K562 (cell line): ENCODE measurements at regions not wholly inside any gene's neighbourhood (a gene's known extent, or its start where the extent isn't known, plus 50 kb on each side); places are given as distances from the start of the nearest gene placed in this dataset.

Source experiments
- ATAC-seq: fragments of 200-7000 bp; cut with Tn5 transposase; 3 replicates; pipeline ENCODE4 v1.9.1; 2020; ENCODE audit warnings: moderate library complexity
- BruUV-seq: library from RNA; stranded (reverse); fragments of 400-500 nt; replicated peaks from 2 replicates; lab custom pipeline; 2021; lab: Mats Ljungman, UMichigan
- CTCF ChIA-PET: fragments of 300-600 bp; formaldehyde crosslinking; extraction: SDS; loops from one replicate; lab custom pipeline; 2021; ENCODE audit warnings: low intra/inter-chr PET ratio; lab: Yijun Ruan, JAX
- POLR2A ChIA-PET: fragments of 300-600, 350-650 bp; sonication (Branson Sonifier 250); formaldehyde crosslinking; extraction: SDS; loops from one replicate; lab custom pipeline; 2021; ENCODE audit warnings: antibody characterized with exemption, inconsistent platforms; lab: Yijun Ruan, JAX
- DNase-seq, 4 experiments: peaks; one replicate each; pipeline versions ENCODE4 v3.0.0 to v3.0.0-alpha.2; 2011 to 2018; ENCODE audit warnings: low spot score in 3 of 4, mixed read lengths in 3 of 4; ENCODE audit errors: extremely low read depth in 1 of 4
- FAIRE-seq: peaks from 2 replicates; lab custom pipeline; 2011; peaks lifted over from hg19 to GRCh38; lab: Jason Lieb, UNC
- H2AFZ ChIP-seq: 2 replicates; pipeline ENCODE4 v1.6.0; 2011; ENCODE audit warnings: low read depth, low read length, control low read depth, inconsistent platforms
- H3K27ac ChIP-seq: fragments of 200-600 bp; 3 replicates; pipeline ENCODE4 v1.8.0; 2011; ENCODE audit warnings: low read depth, mild to moderate bottlenecking, control low read depth, inconsistent platforms, low read length, moderate library complexity, mixed read lengths; ENCODE audit errors: extremely low read depth
- H3K27me3 ChIP-seq, 2 experiments: fragments of 300-600 bp in 1 of 2; 2 replicates in 1 of 2; 3 replicates in 1 of 2; pipeline versions ENCODE4 v1.6.0 to v1.8.0; 2011; ENCODE audit warnings: inconsistent platforms in 2 of 2, low read length in 2 of 2, mild to moderate bottlenecking in 1 of 2, mixed read lengths in 1 of 2, moderate library complexity in 1 of 2; ENCODE audit not compliant: control insufficient read depth in 2 of 2, insufficient read depth in 2 of 2
- H3K36me3 ChIP-seq: fragments of 300-600 bp; 3 replicates; pipeline ENCODE4 v1.8.0; 2011; ENCODE audit warnings: mild to moderate bottlenecking, low read length, inconsistent platforms; ENCODE audit not compliant: control insufficient read depth, insufficient read depth
- H3K4me1 ChIP-seq, 2 experiments: fragments of 200-600 bp in 1 of 2; replicated peaks in 1 of 2; 2 replicates in 1 of 2; 3 replicates in 1 of 2; pipeline versions ENCODE4 v1.5.1 to v1.8.0; 2011; ENCODE audit warnings: inconsistent platforms in 2 of 2, low read length in 2 of 2, mild to moderate bottlenecking in 1 of 2, mixed read lengths in 1 of 2, moderate library complexity in 1 of 2; ENCODE audit not compliant: control insufficient read depth in 2 of 2, insufficient read depth in 2 of 2
- H3K4me2 ChIP-seq: 2 replicates; pipeline ENCODE4 v1.6.1; 2011; ENCODE audit warnings: low read length, control low read depth, inconsistent platforms, mixed read lengths; ENCODE audit not compliant: insufficient read depth
- H3K4me3 ChIP-seq: fragments of 200-600 bp; sonication (generic), shearing (Covaris generic); 2 replicates; pipeline ENCODE4 v1.5.1; 2016; ENCODE audit warnings: control low read depth, inconsistent platforms
- H3K79me2 ChIP-seq: fragments of 200-600 bp; 3 replicates; pipeline ENCODE4 v1.8.0; 2011; ENCODE audit warnings: low read length, inconsistent platforms; ENCODE audit not compliant: control insufficient read depth, insufficient read depth
- H3K9ac ChIP-seq, 2 experiments: 2 replicates each; pipeline versions ENCODE4 v1.6.0 to v1.6.1; 2011; ENCODE audit warnings: low read depth in 2 of 2, low read length in 2 of 2, control low read depth in 1 of 2, inconsistent platforms in 1 of 2, mild to moderate bottlenecking in 1 of 2, mixed read lengths in 1 of 2; ENCODE audit not compliant: insufficient read depth in 1 of 2
- H3K9me1 ChIP-seq: one replicate; pipeline ENCODE4 v1.6.0; 2011; ENCODE audit warnings: inconsistent platforms, mild to moderate bottlenecking, low read length, moderate library complexity; ENCODE audit not compliant: control insufficient read depth, insufficient read depth
- H3K9me3 ChIP-seq: replicated peaks from 2 replicates; pipeline ENCODE4 v1.5.1; 2011; ENCODE audit warnings: low read depth, low read length, inconsistent platforms; ENCODE audit not compliant: control insufficient read depth, insufficient read depth
- H4K20me1 ChIP-seq: replicated peaks from 2 replicates; pipeline ENCODE4 v1.6.1; 2011; ENCODE audit warnings: low read length, inconsistent platforms, mixed read lengths; ENCODE audit not compliant: control insufficient read depth, insufficient read depth
- AFF1 ChIP-seq, 2 experiments: fragments of 450-650 bp; IDR thresholded peaks; 2 replicates each; pipeline ENCODE4 v1.6.1; 2018; ENCODE audit warnings: mild to moderate bottlenecking in 2 of 2, low read depth in 1 of 2; ENCODE audit not compliant: partially characterized antibody in 2 of 2
- EP300 ChIP-seq: IDR thresholded peaks from 2 replicates; pipeline ENCODE4 v1.6.1; 2012; ENCODE audit warnings: low read length, improper control_type of control experiment
- KDM1A ChIP-seq, 2 experiments: fragments of 450-650 bp; IDR thresholded peaks; 2 replicates each; pipeline ENCODE4 v1.6.1; 2016; ENCODE audit warnings: mild to moderate bottlenecking in 2 of 2
- MYC ChIP-seq, 2 experiments: fragments of 250-450 bp in 1 of 2; sonication (Bioruptor Pico) in 1 of 2; IDR thresholded peaks; 2 replicates each; pipeline versions ENCODE4 v1.5.1 to v1.6.1; 2012 to 2021; ENCODE audit warnings: low read depth in 2 of 2, borderline replicate concordance in 1 of 2, improper control_type of control experiment in 1 of 2, low read length in 1 of 2, mild to moderate bottlenecking in 1 of 2, moderate library complexity in 1 of 2
- NFE2L1 ChIP-seq: fragments of 450-650 bp; IDR thresholded peaks from 2 replicates; pipeline ENCODE4 v1.6.1; 2016; ENCODE audit warnings: missing genetic modification characterization, low read depth, mild to moderate bottlenecking, missing compliant biosample characterization, moderate library complexity, borderline replicate concordance
- NR2C1 ChIP-seq, 2 experiments: fragments of 450-650 bp; IDR thresholded peaks; 2 replicates each; pipeline ENCODE4 v1.6.1; 2017; ENCODE audit warnings: mild to moderate bottlenecking in 2 of 2, antibody characterized with exemption in 1 of 2, inconsistent platforms in 1 of 2, missing compliant biosample characterization in 1 of 2, missing genetic modification characterization in 1 of 2
- TEAD2 ChIP-seq: fragments of 450-650 bp; IDR thresholded peaks from 2 replicates; pipeline ENCODE4 v1.6.1; 2016; ENCODE audit warnings: missing genetic modification characterization, control low read depth, missing compliant biosample characterization
- THAP12 ChIP-seq: fragments of 250-450 bp; sonication (Bioruptor Pico); IDR thresholded peaks from 2 replicates; pipeline ENCODE4 v1.9.0; 2021; ENCODE audit warnings: mild to moderate bottlenecking, inconsistent platforms
- WGBS: fragments of 100-300 bp; shearing (Covaris generic); methylation state at CpG from one replicate; pipeline ENCODE4 v1.1.6; 2016; ENCODE audit warnings: low coverage, mixed read lengths; ENCODE audit not compliant: insufficient coverage; ENCODE audit errors: missing lambda C conversion rate; 5-methylcytosine and 5-hydroxymethylcytosine counted together
- in situ Hi-C: fragments of 300-500 bp; cut with MboI; formaldehyde crosslinking; loops from 4 replicates; pipeline ENCODE4 v1.15.0; 2018; ENCODE audit warnings: inconsistent platforms, mixed read lengths
- intact Hi-C: fragments of 100-400 bp; cut with micrococcal nuclease; formaldehyde crosslinking; loops from 2 replicates; pipeline ENCODE4 v1.14.2; 2022

- no peak for TF ChIP-seq EP300
Measured at GRCh38 chr5:152987131-152987530, 503.3 kb upstream of the GRIA1 start (continued).

GRCh38 chr5:152990217-152990616, 500.3 kb upstream of the GRIA1 start:
- no peaks in the 10 kb centered on the region for H4K20me1 ChIP-seq
- no peak overlapping the region for H3K4me3 ChIP-seq
- no peaks in the 10 kb centered on the region for H3K9me1 ChIP-seq
- no peak for FAIRE-seq
- H3K36me3 ChIP-seq, result no peaks in the 10 kb centered on the region
- no peaks in the 10 kb centered on the region for H3K4me1 ChIP-seq
- TF ChIP-seq TEAD2 (tag), result no peak
- TF ChIP-seq THAP12 (CRISPR knock-in tag), result no peak
- TF ChIP-seq AFF1 (IDR thresholded peaks at IDR 0.05; ENCODE audit: low read depth in 1 of 2, partially characterized antibody in 2 of 2), result no peak
- TF ChIP-seq NFE2L1 (tag), result no peak
- no peak for TF ChIP-seq MYC (IDR thresholded peaks at IDR 0.05; ENCODE audit: low read depth, low read length)
- no peak for TF ChIP-seq MYC (CRISPR knock-in tag; IDR thresholded peaks at IDR 0.05; ENCODE audit: borderline replicate concordance, low read depth)
- no peak for TF ChIP-seq KDM1A (IDR thresholded peaks at IDR 0.05)
- no peak for TF ChIP-seq NR2C1 (IDR thresholded peaks at IDR 0.05)
- no peak for TF ChIP-seq NR2C1 (tag; IDR thresholded peaks at IDR 0.05)
- no TSS peak for BruUV-seq
- WGBS, result 0% methylated on average over 2 of the region's 2 CpGs
- no peak overlapping the region for H3K4me2 ChIP-seq
- no peak for ATAC-seq
- in situ Hi-C loops (no loop called here), intact Hi-C loops (no loop called here)
- H3K9ac ChIP-seq, result no peak overlapping the region
- H3K27ac ChIP-seq, result no peak overlapping the region
- CTCF ChIA-PET, result no interaction called here
- no peaks in the 10 kb centered on the region for H3K79me2 ChIP-seq
- H3K9me3 ChIP-seq, result 0 out of 2 replicates have a peak, but pooled peaks cover 4% of the 10 kb centered on the region
- POLR2A ChIA-PET, result no interaction called here
- no peaks in the 10 kb centered on the region for H3K27me3 ChIP-seq
- H2AFZ ChIP-seq, result no peak overlapping the region
- DNase-seq, result no peak
